Activated naive CD4-positive, alpha-beta T cell treated with anti-CD3 and anti-CD28 coated beads, Interleukin-2, amount 10 ng/mL, durations not matched to agents 7 days and 5 days (primary cell): ENCODE measurements at regions not wholly inside any gene's neighbourhood (a gene's known extent, or its start where the extent isn't known, plus 50 kb on each side); places are given as distances from the start of the nearest gene placed in this dataset.

Source experiments
- CTCF ChIA-PET: fragments of 350-600 bp; sonication (Branson Sonifier 250); formaldehyde crosslinking; loops from one replicate; lab custom pipeline; 2021; ENCODE audit warnings: antibody characterized with exemption; lab: Charles Lee
- DNase-seq: peaks from one replicate; pipeline ENCODE4 v3.0.0-alpha.2; 2020
- H3K27ac Mint-ChIP-seq: one replicate; pipeline ENCODE4 v1.8.0; 2021; ENCODE audit warnings: mild to moderate bottlenecking, moderate library complexity, mixed read lengths
- H3K27me3 Mint-ChIP-seq: one replicate; pipeline ENCODE4 v1.8.0; 2021; ENCODE audit warnings: mild to moderate bottlenecking, mixed read lengths
- H3K36me3 Mint-ChIP-seq: one replicate; pipeline ENCODE4 v1.8.0; 2021; ENCODE audit warnings: mixed read lengths
- H3K4me1 Mint-ChIP-seq: one replicate; pipeline ENCODE4 v1.8.0; 2021; ENCODE audit warnings: mixed read lengths
- H3K4me3 Mint-ChIP-seq: one replicate; pipeline ENCODE4 v1.8.0; 2021; ENCODE audit warnings: mild to moderate bottlenecking, moderate library complexity, mixed read lengths
- H3K9me3 Mint-ChIP-seq: one replicate; pipeline ENCODE4 v1.8.0; 2021; ENCODE audit warnings: mixed read lengths

- Mint-ChIP-seq H3K9me3 (no peaks in the 10 kb centered on the region), H3K36me3 (no peaks in the 10 kb centered on the region), H3K27me3 (peaks cover 38% of the 10 kb centered on the region), H3K27ac (no peak overlapping the region), H3K4me3 (no peak overlapping the region), H3K4me1 (no peaks in the 10 kb centered on the region)
- no peak for DNase-seq
- CTCF ChIA-PET: no interaction called here
These were observed 63.2 kb downstream of the NENF start for GRCh38 chr1:212495766-212496494.

GRCh38 chr1:212496682-212497081, 64.0 kb downstream of the NENF start:
- Mint-ChIP-seq H3K9me3 (no peaks in the 10 kb centered on the region), H3K4me1 (no peaks in the 10 kb centered on the region), H3K27ac (no peak overlapping the region), H3K36me3 (no peaks in the 10 kb centered on the region), H3K27me3 (peaks cover 30% of the 10 kb centered on the region), H3K4me3 (no peak overlapping the region)
- no peak for DNase-seq
- CTCF ChIA-PET: interaction anchor here (2.1 kb wide), 1 partner anchor 19 kb away, joined by 6 read pairs; no protein-coding TSS in a partner anchor

- Mint-ChIP-seq H3K4me1 (no peaks in the 10 kb centered on the region), H3K36me3 (no peaks in the 10 kb centered on the region), H3K27ac (no peak overlapping the region), H3K27me3 (peaks cover 30% of the 10 kb centered on the region), H3K9me3 (no peaks in the 10 kb centered on the region), H3K4me3 (no peak overlapping the region)
- CTCF ChIA-PET: interaction anchor here (2.1 kb wide), 1 partner anchor 20 kb away, joined by 6 read pairs; no protein-coding TSS in a partner anchor
- DNase-seq: no peak
These were observed 64.8 kb downstream of the NENF start for GRCh38 chr1:212497553-212497952.

GRCh38 chr1:212498283-212499040, 65.7 kb downstream of the NENF start:
- CTCF ChIA-PET: interaction anchor here (2.1 kb wide), 1 partner anchor 21 kb away, joined by 6 read pairs; no protein-coding TSS in a partner anchor
- Mint-ChIP-seq H3K27ac (no peak overlapping the region), H3K36me3 (no peaks in the 10 kb centered on the region), H3K9me3 (no peaks in the 10 kb centered on the region), H3K4me3 (no peak overlapping the region), H3K27me3 (peaks cover 29% of the 10 kb centered on the region), H3K4me1 (peaks cover 2% of the 10 kb centered on the region)
- DNase-seq: no peak

GRCh38 chr1:212500351-212500750, 67.6 kb downstream of the NENF start:
- Mint-ChIP-seq H3K9me3 (no peaks in the 10 kb centered on the region), H3K4me1 (peaks cover 2% of the 10 kb centered on the region), H3K27ac (no peak overlapping the region), H3K4me3 (no peak overlapping the region), H3K36me3 (no peaks in the 10 kb centered on the region), H3K27me3 (peaks cover 27% of the 10 kb centered on the region)
- DNase-seq: no peak
- CTCF ChIA-PET: interaction anchor here (1.6 kb wide), 1 partner anchor 23 kb away, joined by 5 read pairs; no protein-coding TSS in a partner anchor

- Mint-ChIP-seq H3K27ac (no peak overlapping the region), H3K36me3 (no peaks in the 10 kb centered on the region), H3K27me3 (peaks cover 29% of the 10 kb centered on the region), H3K4me3 (no peak overlapping the region), H3K4me1 (peaks cover 2% of the 10 kb centered on the region), H3K9me3 (no peaks in the 10 kb centered on the region)
- DNase-seq: no peak
- CTCF ChIA-PET: interaction anchor here (1.6 kb wide), 1 partner anchor 23 kb away, joined by 5 read pairs; no protein-coding TSS in a partner anchor
These were observed 68.3 kb downstream of the NENF start for GRCh38 chr1:212500983-212501382.

GRCh38 chr1:212503714-212504113, 71.0 kb downstream of the NENF start:
- peaks cover 2% of the 10 kb centered on the region for H3K4me1 Mint-ChIP-seq
- H3K9me3 Mint-ChIP-seq: no peaks in the 10 kb centered on the region
- H3K27ac Mint-ChIP-seq: no peak overlapping the region
- no peak overlapping the region for H3K4me3 Mint-ChIP-seq
- peaks cover 14% of the 10 kb centered on the region for H3K27me3 Mint-ChIP-seq
- CTCF ChIA-PET: interaction anchor here (0.8 kb wide), 1 partner anchor 27 kb away, joined by 3 read pairs; no protein-coding TSS in a partner anchor
- no peaks in the 10 kb centered on the region for H3K36me3 Mint-ChIP-seq
- no peak for DNase-seq

GRCh38 chr1:212504171-212504803, 71.6 kb downstream of the NENF start:
- Mint-ChIP-seq H3K9me3 (no peaks in the 10 kb centered on the region), H3K4me1 (peaks cover 2% of the 10 kb centered on the region), H3K36me3 (no peaks in the 10 kb centered on the region), H3K27ac (no peak overlapping the region), H3K4me3 (no peak overlapping the region), H3K27me3 (peaks cover 14% of the 10 kb centered on the region)
- no peak for DNase-seq
- CTCF ChIA-PET: interaction anchor here (0.8 kb wide), 1 partner anchor 27 kb away, joined by 3 read pairs; no protein-coding TSS in a partner anchor

- no peak for DNase-seq
- H3K4me1 Mint-ChIP-seq: peaks cover 2% of the 10 kb centered on the region
- H3K27me3 Mint-ChIP-seq: peaks cover 31% of the 10 kb centered on the region
- no peaks in the 10 kb centered on the region for H3K9me3 Mint-ChIP-seq
- CTCF ChIA-PET: no interaction called here
- H3K27ac Mint-ChIP-seq: no peak overlapping the region
- H3K4me3 Mint-ChIP-seq: no peak overlapping the region
- H3K36me3 Mint-ChIP-seq: no peaks in the 10 kb centered on the region
These were observed 73.9 kb downstream of the NENF start for GRCh38 chr1:212506666-212507065.

- Mint-ChIP-seq H3K9me3 (no peaks in the 10 kb centered on the region), H3K27ac (no peak overlapping the region), H3K4me1 (peaks cover 2% of the 10 kb centered on the region), H3K4me3 (no peak overlapping the region), H3K36me3 (no peaks in the 10 kb centered on the region), H3K27me3 (peaks cover 35% of the 10 kb centered on the region)
- CTCF ChIA-PET: interaction anchor here (1.2 kb wide), 1 partner anchor 18 kb away, joined by 3 read pairs; no protein-coding TSS in a partner anchor
- no peak for DNase-seq
These were observed 74.6 kb downstream of the NENF start for GRCh38 chr1:212507369-212507768.

GRCh38 chr1:212512816-212513559, 80.3 kb downstream of the NENF start:
- H3K36me3 Mint-ChIP-seq: no peaks in the 10 kb centered on the region
- no peaks in the 10 kb centered on the region for H3K9me3 Mint-ChIP-seq
- H3K4me1 Mint-ChIP-seq: peaks cover 11% of the 10 kb centered on the region
- no peak for DNase-seq
- no peak overlapping the region for H3K4me3 Mint-ChIP-seq
- H3K27me3 Mint-ChIP-seq: peaks cover 79% of the 10 kb centered on the region
- CTCF ChIA-PET: no interaction called here
- H3K27ac Mint-ChIP-seq: no peak overlapping the region

- Mint-ChIP-seq H3K4me1 (peaks cover 11% of the 10 kb centered on the region), H3K27me3 (peaks cover 84% of the 10 kb centered on the region), H3K27ac (no peak overlapping the region), H3K9me3 (no peaks in the 10 kb centered on the region), H3K36me3 (no peaks in the 10 kb centered on the region), H3K4me3 (no peak overlapping the region)
- CTCF ChIA-PET: no interaction called here
- no peak for DNase-seq
These were observed 80.9 kb downstream of the NENF start for GRCh38 chr1:212513586-212513985.

GRCh38 chr1:212514056-212514614, 81.4 kb downstream of the NENF start:
- CTCF ChIA-PET: interaction anchor here (0.7 kb wide), 1 partner anchor 11 kb away, joined by 4 read pairs; no protein-coding TSS in a partner anchor
- Mint-ChIP-seq H3K36me3 (no peaks in the 10 kb centered on the region), H3K4me1 (peaks cover 11% of the 10 kb centered on the region), H3K27ac (no peak overlapping the region), H3K27me3 (peaks cover 87% of the 10 kb centered on the region), H3K9me3 (no peaks in the 10 kb centered on the region), H3K4me3 (no peak overlapping the region)
- peak; percentile 40 for DNase-seq
